IPS-NIHi7 (cell line): ENCODE measurements at regions not wholly inside any gene's neighbourhood (a gene's known extent, or its start where the extent isn't known, plus 50 kb on each side); places are given as distances from the start of the nearest gene placed in this dataset.

Source experiments
- DNase-seq: peaks from one replicate; pipeline ENCODE4 v3.0.0; 2012; ENCODE audit warnings: mixed read lengths; ENCODE audit errors: extremely low spot score

DNA sequence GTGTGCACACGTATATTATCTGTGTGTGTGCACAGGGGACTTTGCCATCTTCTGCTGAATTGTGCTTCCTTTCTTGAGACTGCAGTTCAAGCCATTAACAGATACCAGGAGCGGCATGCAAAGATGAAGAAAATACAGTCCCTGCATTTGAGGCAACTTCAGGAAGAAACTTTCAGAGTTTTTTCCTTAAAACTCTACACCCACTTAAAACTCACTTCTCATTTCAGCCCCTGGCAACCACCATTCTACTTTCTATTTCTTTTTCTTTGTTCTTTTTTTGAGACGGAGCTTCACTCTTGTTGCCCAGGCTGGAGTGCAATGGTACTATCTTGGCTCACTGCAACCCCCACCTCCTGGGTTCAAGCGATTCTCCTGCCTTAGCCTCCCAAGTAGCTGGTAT lies 448.9 kb upstream of the ZMIZ1 start:
- no peak for DNase-seq

- DNase-seq = no peak
These were observed 447.6 kb upstream of the ZMIZ1 start for GRCh38 chr10:78620985-78621799.

- no peak for DNase-seq
These were observed 445.1 kb upstream of the ZMIZ1 start for GRCh38 chr10:78623578-78624215.

DNA sequence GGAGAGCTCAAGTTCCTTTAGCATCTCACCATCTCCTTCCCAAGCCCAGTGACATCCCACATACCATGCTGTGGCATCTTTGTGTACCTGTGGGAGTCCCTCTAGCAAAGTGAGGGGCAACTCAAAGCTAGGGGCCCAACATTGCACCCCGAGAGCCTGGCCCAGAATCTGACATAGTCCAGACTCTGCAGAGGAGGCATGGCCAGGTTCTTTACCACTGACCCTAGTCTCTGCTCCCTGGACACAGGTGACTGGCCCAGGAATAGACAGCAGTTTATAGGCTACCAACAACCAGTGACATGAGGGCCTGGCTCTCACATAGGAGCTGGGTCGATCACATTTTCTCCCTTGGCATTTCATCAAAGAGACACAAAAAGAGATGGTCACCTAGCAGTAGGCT lies 444.0 kb upstream of the ZMIZ1 start:
- no peak for DNase-seq

DNA sequence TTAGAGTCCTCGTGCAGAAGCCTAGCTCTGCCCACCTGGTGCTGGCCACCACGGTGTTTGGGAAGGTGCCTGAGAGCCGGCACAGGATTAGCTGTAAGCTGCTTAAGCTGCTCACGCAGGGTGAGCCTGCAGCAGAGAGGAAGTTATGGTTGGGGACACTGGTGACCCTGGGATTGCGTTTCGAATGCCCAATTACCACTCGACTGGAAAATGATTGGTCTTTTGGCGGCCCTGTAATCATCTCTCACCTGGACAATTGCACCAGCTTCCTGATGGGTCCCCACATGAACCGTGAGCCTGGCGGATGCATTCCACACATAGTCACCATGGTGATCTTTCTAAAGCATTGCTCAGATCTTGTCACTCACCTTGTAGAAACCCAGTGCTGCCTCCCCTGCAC lies 442.3 kb upstream of the ZMIZ1 start:
- DNase-seq = no peak

GRCh38 chr10:78627254-78627795 lies 441.4 kb upstream of the ZMIZ1 start:
- DNase-seq = no peak

DNA sequence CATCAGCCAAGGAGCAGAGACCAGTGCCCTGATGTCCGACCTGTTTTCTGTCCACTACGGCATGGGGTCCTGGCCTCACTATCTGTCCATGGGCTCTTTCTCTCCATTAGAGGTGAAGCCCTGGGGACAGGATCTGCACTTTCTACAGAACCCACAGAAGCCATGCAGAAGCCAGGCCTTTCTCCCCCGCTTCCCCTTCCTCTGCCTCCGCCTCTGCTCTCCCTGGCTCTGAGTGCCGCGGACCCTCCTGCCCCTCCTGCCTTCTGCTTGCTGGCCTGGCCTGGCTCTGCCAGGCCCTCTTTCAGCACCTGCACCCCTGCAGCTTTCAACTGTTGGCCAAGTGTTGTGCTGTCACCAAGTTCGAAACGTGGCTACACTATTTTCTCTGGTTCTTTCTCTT lies 439.8 kb upstream of the ZMIZ1 start:
- no peak for DNase-seq

DNA sequence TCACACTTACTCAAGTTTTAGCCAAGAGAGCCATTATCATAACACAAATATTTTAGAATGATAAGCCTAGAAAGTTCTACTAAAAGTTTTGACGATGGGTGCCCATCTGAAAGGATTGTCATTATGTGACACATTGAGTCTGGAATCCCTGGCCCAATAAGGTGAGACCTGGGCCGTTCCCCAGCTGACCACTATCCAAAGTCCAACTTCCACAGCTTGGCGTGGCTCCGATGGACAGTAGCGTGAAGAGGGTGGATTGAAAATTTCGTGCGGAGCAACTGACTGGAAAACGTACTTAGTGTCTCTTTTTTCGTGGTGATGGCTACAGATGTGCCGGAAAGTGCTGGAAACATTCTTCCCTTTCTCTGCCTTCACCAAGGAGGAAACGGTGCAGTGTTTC lies 439.0 kb upstream of the ZMIZ1 start:
- DNase-seq = no peak

DNA sequence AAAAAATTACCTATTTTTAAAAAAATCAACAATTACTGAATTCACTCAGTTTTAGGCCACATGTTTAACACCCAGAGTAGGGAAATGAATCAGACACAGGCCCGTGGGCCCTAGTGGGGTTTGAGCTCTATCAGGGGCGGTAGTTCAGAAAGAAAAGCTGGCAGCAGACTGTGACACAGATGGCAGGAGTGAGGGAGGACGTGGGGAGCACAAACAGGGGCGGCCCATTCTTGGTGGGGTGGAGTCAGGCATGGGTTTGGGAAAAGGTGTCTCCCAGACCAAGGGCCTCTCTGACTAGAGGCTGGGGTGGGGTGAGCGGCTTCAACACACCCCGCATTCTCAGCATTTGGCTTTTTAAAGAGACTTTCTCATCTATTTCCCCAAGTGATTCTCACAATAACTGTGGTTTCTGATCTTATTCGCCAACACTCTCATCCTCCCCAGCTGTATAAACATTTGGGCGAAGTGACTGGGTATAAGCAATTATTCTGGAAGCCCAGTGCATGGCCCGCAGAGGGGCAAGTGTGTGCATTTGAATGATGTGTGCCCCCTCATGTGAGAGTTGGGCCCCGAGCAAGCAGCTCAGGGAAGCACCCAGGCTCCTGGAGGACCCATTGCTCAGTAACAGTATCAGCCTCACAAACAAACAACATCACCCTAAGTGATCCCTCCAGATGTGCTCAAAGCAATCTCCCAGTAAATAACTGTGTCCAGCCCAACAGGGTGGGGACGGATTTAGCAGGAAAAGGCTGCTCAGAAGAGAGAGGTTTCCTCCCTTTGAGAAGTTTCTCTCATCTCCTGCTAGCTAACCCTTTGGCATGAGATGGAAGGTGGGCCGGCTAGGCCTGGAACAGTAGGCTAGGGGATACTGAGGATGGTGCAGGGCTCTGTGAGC lies 437.6 kb upstream of the ZMIZ1 start:
- DNase-seq = no peak

DNA sequence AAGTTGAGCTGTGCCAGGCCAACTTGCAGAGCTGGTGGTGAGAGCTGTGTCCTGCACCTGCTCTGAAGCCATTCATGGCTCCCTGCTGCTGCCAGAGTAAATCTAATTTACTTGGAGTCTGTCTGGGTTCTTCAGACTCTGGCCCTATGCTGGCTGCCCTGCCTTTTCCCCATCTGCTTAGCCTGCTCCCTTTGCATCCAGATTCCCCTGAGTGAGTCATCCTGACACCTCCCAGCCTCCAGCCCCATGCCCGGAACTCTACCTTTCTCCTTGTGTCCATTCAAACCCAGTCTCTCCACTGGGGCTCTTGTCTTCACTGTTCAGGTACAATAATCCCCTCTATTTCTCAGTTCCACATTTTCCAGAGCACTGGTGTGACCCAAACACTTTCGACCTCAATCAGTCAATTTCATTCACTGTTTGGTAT lies 434.4 kb upstream of the ZMIZ1 start:
- peak; percentile 86 for DNase-seq

DNA sequence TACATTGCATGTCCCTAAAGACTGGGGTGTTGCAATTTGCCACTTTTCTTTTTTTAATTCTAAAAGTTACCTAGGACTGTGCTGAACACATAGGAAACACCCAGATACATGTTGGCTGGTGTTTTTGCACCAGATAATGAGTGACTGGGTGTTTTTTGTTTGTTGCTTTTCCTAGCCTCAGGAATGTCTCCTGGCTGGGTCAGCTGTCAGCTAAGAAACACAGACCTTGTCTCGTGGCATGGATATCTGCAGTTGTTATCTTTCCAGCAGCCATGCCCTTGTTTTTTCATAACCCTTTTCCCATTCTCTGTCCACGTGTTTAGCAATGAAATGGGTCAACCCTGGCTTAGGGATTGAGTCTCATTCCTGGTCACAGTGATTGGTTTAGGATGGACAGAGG lies 433.9 kb upstream of the ZMIZ1 start:
- peak; percentile 19 for DNase-seq

DNA sequence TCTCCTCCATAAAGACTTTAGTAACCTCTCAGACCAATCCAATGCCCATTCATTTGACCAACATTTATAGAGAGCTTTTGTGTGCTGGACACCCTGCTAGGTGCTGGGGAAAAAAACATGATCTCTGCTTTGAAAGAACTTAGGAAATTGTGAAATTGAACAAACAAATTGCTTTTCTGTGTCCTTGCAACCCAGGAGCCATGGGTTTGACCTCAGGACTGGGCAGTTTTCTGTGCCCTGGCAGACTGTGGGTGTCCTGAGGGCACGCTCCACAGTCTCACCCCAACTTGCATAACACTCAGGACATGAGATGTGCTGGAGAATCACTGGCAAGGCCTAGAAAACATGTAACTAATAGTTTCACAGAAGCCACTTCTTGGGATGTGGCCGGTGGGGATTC lies 429.1 kb upstream of the ZMIZ1 start:
- DNase-seq = no peak

- DNase-seq = no peak
These were observed 427.8 kb upstream of the ZMIZ1 start for GRCh38 chr10:78640796-78641636.

- DNase-seq = no peak
These were observed 427.1 kb upstream of the ZMIZ1 start for GRCh38 chr10:78641693-78642092.

DNA sequence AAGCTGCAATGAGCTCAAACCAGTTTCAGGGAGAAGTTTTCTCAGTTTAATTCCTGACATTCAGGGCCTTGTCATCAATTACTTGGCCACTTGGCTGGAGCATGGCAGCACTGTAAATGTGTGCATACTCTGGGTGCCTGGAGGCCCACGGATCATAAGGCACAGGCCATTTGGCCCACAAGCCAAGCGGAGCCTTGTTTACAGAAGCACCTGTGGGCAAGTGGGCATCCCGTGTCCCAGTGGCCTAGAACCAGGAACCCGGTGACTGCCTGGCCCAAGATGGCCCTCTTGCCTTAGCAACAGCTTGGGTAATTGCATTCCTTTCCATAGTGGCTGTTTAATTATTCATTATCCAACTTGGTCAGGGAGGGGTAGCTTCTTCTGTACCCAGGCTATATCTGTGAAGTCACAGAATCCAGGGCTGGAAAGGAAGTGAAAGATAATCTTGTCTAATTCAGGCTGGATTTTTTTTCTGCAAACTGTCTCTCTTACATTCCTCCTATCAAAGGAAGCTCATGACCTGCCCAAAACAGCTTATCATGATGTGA lies 426.4 kb upstream of the ZMIZ1 start:
- no peak for DNase-seq

DNA sequence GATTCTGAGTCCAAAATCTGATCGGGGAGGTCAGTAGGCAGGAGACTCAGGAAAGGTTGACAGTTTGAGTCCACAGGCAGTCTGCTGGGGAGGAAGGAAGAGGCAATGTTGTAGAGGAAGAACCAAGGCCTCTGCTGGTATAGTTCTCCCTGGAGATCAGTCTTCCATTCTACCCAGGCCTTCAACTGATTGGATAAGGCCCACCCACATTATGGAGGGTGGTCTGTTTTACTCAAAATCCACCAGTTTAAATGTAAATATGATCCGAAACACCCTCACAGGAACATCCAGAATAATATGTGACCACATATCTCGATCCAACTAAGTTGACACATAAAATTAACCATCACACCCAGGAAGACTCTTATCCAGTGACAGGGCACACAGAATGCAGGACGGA lies 425.3 kb upstream of the ZMIZ1 start:
- DNase-seq = no peak

- no peak for DNase-seq
These were observed 424.2 kb upstream of the ZMIZ1 start for GRCh38 chr10:78644550-78644949.

- DNase-seq = no peak
These were observed 423.5 kb upstream of the ZMIZ1 start for GRCh38 chr10:78645169-78645686.

DNA sequence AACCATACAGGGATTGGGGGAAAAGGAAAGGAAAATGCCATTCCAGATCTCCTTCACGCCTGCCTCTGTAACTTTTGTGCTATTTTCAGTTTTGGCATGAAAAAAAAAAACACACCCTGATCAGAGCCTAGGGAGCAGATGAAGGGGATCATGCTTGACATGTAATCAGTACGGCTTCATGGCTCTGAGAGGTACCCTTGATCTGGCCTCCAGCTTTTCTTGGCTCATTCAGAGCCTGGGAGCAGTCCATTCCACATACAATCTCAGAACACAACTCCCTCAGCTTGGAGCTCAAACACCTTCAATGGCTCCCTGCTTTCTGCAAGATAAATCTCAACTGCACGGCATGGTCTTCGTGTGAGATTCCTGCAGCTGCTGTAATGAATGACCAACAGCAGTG lies 422.8 kb upstream of the ZMIZ1 start:
- DNase-seq = no peak

- no peak for DNase-seq
These were observed 420.4 kb upstream of the ZMIZ1 start for GRCh38 chr10:78648256-78648860.
